Esophagus muscularis mucosa (tissue), 4 donors: ENCODE measurements at regions not wholly inside any gene's neighbourhood (a gene's known extent, or its start where the extent isn't known, plus 50 kb on each side); places are given as distances from the start of the nearest gene placed in this dataset.

Source experiments
- DNase-seq: peaks from one replicate; pipeline ENCODE4 v3.0.0-alpha.2; 2017; ENCODE audit errors: extremely low spot score
- H3K27ac ChIP-seq, 4 donors: fragments of 200-600 bp; sonication (generic); replicated peaks in 1 of 4; 1 replicate in 3 of 4; 2 replicates in 1 of 4; pipeline ENCODE4 v1.5.1; 2016 to 2019; ENCODE audit warnings: mild to moderate bottlenecking in 1 of 4
- H3K27me3 ChIP-seq, 4 donors: fragments of 200-600 bp; sonication (generic); one replicate each; pipeline versions ENCODE4 v1.5.1 to v1.6.0; 2016 to 2019
- H3K36me3 ChIP-seq, 4 donors: fragments of 200-600 bp; sonication (generic); one replicate each; pipeline ENCODE4 v1.5.1; 2016 to 2019
- H3K4me1 ChIP-seq, 4 donors: fragments of 200-600 bp; sonication (generic); one replicate each; pipeline ENCODE4 v1.5.1; 2016 to 2019
- H3K4me3 ChIP-seq, 4 donors: fragments of 200-600 bp; sonication (generic); 1 replicate in 2 of 4; 2 replicates in 2 of 4; pipeline ENCODE4 v1.5.1; 2016 to 2019; ENCODE audit warnings: mild to moderate bottlenecking in 4 of 4, moderate library complexity in 1 of 4
- H3K9me3 ChIP-seq, 4 donors: fragments of 200-600 bp; sonication (generic); 1 replicate in 3 of 4; 2 replicates in 1 of 4; pipeline ENCODE4 v1.5.1; 2016 to 2019
- EP300 ChIP-seq: sonication (generic); formaldehyde crosslinking; IDR thresholded peaks from one replicate; pipeline ENCODE4 v1.6.1; 2017; ENCODE audit warnings: antibody characterized with exemption
- POLR2A ChIP-seq: fragments of 450-650 bp; IDR thresholded peaks from one replicate; pipeline ENCODE4 v1.6.1; 2017; ENCODE audit warnings: antibody characterized with exemption, moderate library complexity, mild to moderate bottlenecking, low read depth
- POLR2AphosphoS5 ChIP-seq, 2 donors: sonication (generic); formaldehyde crosslinking; IDR thresholded peaks; one replicate each; pipeline ENCODE4 v1.6.1; 2017; ENCODE audit warnings: antibody characterized with exemption in 2 of 2
- WGBS: methylation state at CpG from one replicate; pipeline ENCODE4 v1.1.5; 2018; 5-methylcytosine and 5-hydroxymethylcytosine counted together
- intact Hi-C: fragments of 100-400 bp; cut with DNase I; formaldehyde crosslinking; loops from one replicate; pipeline ENCODE4 v1.15.1; 2023
- TF ChIP-seq, protein P1 (sequence below), 3 experiments: fragments of 200-600 bp in 2 of 3; fragments of 450-650 bp in 1 of 3; sonication (generic) in 2 of 3; IDR thresholded peaks; one replicate each; pipeline ENCODE4 v1.5.1; 2017 to 2019; ENCODE audit warnings: antibody characterized with exemption in 3 of 3, mild to moderate bottlenecking in 2 of 3, moderate library complexity in 1 of 3

DNA sequence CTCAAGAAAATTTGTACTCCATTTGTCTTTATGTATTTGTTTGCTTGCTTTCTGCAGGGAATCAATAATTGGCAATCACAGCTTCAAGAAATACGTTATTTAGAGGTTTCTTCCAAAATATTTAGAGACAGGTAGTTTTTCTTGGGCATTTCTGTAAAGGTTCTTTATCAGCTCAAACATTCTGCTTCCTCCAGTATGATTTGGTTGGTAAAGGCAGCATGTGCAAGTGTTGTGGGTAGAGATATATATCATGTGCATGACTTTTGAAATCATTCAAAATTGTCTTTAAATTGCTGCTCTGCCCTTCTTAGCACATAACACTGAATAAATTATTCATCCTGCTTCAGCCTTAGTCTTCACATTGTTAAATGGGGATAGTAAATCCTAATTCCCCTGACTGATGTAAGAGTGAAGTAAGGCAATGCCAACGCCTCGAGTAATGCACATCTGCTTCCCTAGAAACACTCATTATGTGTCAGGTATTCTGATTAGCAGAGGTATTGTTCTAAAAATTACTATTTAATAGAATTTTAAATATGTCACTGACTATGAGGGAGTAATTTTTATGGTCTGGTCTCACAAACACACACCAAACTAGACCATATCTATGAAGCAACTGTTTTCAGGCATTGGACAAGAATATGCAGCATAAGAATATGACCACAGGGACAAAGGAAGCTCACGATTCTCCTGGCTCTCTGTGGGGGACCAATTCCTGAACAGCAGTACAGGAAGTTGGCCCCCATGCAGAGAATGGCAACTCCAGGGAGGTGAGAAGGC is 77.3 kb upstream of the AKR1E2 start:
- H3K9me3 ChIP-seq = no peaks in the 10 kb centered on the region
- TF ChIP-seq POLR2AphosphoS5 (IDR thresholded peaks at IDR 0.05) (no peak), EP300 (no peak), POLR2A (no peak)
- TF ChIP-seq, protein P1, sequence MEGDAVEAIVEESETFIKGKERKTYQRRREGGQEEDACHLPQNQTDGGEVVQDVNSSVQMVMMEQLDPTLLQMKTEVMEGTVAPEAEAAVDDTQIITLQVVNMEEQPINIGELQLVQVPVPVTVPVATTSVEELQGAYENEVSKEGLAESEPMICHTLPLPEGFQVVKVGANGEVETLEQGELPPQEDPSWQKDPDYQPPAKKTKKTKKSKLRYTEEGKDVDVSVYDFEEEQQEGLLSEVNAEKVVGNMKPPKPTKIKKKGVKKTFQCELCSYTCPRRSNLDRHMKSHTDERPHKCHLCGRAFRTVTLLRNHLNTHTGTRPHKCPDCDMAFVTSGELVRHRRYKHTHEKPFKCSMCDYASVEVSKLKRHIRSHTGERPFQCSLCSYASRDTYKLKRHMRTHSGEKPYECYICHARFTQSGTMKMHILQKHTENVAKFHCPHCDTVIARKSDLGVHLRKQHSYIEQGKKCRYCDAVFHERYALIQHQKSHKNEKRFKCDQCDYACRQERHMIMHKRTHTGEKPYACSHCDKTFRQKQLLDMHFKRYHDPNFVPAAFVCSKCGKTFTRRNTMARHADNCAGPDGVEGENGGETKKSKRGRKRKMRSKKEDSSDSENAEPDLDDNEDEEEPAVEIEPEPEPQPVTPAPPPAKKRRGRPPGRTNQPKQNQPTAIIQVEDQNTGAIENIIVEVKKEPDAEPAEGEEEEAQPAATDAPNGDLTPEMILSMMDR (IDR thresholded peaks at IDR 0.05) = no peak
- no peaks in the 10 kb centered on the region for H3K36me3 ChIP-seq
- H3K27me3 ChIP-seq = no peaks in the 10 kb centered on the region
- intact Hi-C loops = no loop called here
- no peak overlapping the region for H3K4me3 ChIP-seq
- 70% methylated on average over 4 of the region's 4 CpGs for WGBS
- H3K4me1 ChIP-seq = no peaks in the 10 kb centered on the region
- H3K27ac ChIP-seq = no peak overlapping the region
- DNase-seq = no peak

DNA sequence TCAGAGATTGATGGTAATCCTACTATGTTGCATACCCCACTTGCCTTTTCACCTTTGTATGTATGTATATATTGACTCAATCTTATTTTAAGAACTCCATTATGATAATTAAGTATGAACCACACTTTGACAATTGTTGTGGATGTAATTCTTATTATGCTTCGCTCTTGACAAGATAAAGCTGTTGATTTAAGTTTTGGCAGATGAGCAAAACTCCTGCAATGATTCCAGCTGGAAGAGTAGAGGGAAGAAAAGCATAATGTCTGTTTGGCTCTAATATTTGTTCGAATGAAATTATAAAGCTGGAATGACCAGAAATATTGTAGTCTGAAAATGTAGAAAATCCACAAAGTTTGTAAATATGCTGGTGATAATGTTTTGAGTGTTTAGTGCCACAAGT is 83.8 kb upstream of the AKR1E2 start:
- Histone ChIP-seq H3K4me3 (no peak overlapping the region), H3K27me3 (no peaks in the 10 kb centered on the region), H3K27ac (no peak overlapping the region), H3K4me1 (peaks cover 0 to 7% (median 0%) of the 10 kb centered on the region in 4 donors), H3K9me3 (no peaks in the 10 kb centered on the region), H3K36me3 (no peaks in the 10 kb centered on the region)
- intact Hi-C loops = no loop called here
- TF ChIP-seq, protein P1 (IDR thresholded peaks at IDR 0.05) = no peak
- no peak for DNase-seq
- WGBS = 55% methylated on average over 2 of the region's 2 CpGs

DNA sequence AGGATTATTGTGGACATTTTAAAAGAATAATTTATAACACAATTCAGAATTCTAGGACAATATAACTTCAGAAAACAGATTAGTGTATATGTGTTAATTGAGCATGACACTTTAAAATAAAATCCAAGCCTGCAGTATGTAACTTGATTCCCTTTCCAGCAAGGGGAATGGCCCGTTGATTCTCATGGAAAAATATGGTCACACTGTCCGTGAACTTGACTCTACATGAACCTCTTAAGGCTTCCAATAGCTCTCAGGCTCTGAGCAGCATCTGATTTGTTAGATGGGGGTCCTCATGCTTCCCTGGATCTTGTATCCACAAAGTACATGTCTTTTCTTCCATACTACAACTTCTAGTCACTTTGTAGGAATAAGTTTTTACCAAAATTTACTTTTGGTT is 85.5 kb upstream of the AKR1E2 start:
- H3K36me3 ChIP-seq = no peaks in the 10 kb centered on the region
- intact Hi-C loops = no loop called here
- TF ChIP-seq POLR2A = no peak
- TF ChIP-seq, protein P1 (IDR thresholded peaks at IDR 0.05) = no peak
- TF ChIP-seq POLR2AphosphoS5 (IDR thresholded peaks at IDR 0.05) = no peak
- no peak for TF ChIP-seq EP300
- no peak overlapping the region for H3K4me3 ChIP-seq
- no peaks in the 10 kb centered on the region for H3K9me3 ChIP-seq
- peaks cover 0 to 7% (median 0%) of the 10 kb centered on the region in 4 donors for H3K4me1 ChIP-seq
- H3K27ac ChIP-seq = no peak overlapping the region
- WGBS = 45% methylated on average over 2 of the region's 2 CpGs
- DNase-seq = no peak
- no peaks in the 10 kb centered on the region for H3K27me3 ChIP-seq

DNA sequence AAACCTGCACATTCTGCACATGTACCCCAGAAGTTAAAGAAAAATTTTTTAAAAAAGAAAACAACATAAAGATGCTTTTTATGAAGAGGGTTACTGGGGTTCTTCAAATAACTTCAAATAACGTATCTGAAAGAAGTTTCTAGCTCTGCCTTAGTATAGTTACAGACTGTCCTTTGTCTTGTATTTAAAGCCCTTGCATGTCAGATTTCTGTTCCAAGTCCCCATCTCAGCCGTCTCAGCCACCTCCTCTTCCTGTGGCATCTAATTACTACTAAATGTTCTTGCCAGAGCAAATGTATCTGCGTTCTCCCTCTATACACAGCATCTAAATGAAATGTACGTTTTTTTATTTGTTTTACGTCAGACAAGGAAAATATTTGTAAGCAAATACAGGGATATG is 89.4 kb upstream of the AKR1E2 start:
- Histone ChIP-seq H3K36me3 (no peaks in the 10 kb centered on the region), H3K9me3 (no peaks in the 10 kb centered on the region), H3K4me1 (peaks cover 0 to 3% (median 0%) of the 10 kb centered on the region in 4 donors), H3K27me3 (no peaks in the 10 kb centered on the region), H3K4me3 (no peak overlapping the region), H3K27ac (no peak overlapping the region)
- TF ChIP-seq EP300 = no peak
- TF ChIP-seq POLR2A = no peak
- TF ChIP-seq, protein P1 (IDR thresholded peaks at IDR 0.05) = no peak
- TF ChIP-seq POLR2AphosphoS5 (IDR thresholded peaks at IDR 0.05) = no peak
- WGBS = 79% methylated on average over 5 of the region's 5 CpGs
- DNase-seq = no peak
- intact Hi-C loops = no loop called here

DNA sequence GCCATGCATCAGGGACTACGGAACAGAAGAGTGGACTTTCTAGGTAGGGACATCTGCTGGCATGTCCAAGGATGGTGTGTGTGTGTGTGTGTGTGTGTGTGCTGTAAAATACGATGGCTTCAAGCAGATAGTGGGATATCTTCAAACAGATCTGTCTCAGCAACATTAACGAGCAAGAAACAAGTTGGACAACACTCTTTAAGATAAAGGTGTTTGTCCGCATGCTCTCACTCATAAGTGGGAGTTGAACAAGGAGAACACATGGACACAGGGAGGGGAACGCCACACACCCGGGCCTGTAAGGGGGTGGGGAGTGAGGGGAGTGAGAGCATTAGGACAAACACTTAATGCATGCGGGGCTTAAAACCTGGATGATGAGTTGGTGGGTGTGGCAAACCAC is 89.8 kb upstream of the AKR1E2 start:
- H3K4me1 ChIP-seq = peaks cover 0 to 3% (median 0%) of the 10 kb centered on the region in 4 donors
- 80% methylated on average over 7 of the region's 7 CpGs for WGBS
- intact Hi-C loops = no loop called here
- no peak for DNase-seq
- H3K36me3 ChIP-seq = no peaks in the 10 kb centered on the region
- H3K9me3 ChIP-seq = no peaks in the 10 kb centered on the region
- TF ChIP-seq POLR2A (no peak), EP300 (no peak), POLR2AphosphoS5 (IDR thresholded peaks at IDR 0.05) (no peak)
- TF ChIP-seq, protein P1 (IDR thresholded peaks at IDR 0.05) = no peak
- H3K27ac ChIP-seq = no peak overlapping the region
- no peaks in the 10 kb centered on the region for H3K27me3 ChIP-seq
- no peak overlapping the region for H3K4me3 ChIP-seq
